GM08714 (cell line): ENCODE measurements at regions not wholly inside any gene's neighbourhood (a gene's known extent, or its start where the extent isn't known, plus 50 kb on each side); places are given as distances from the start of the nearest gene placed in this dataset.

Experiments used
- H3K4me3 ChIP-seq: fragments of 200-500 bp; sonication (Bioruptor generic); 2 replicates; pipeline ENCODE4 v1.5.1; 2014; ENCODE audit warnings: mild to moderate bottlenecking, low read length, inconsistent platforms
- ZNF274 ChIP-seq: IDR thresholded peaks from 2 replicates; pipeline ENCODE4 v1.6.1; 2012; ENCODE audit warnings: mild to moderate bottlenecking, low read depth, low read length

DNA sequence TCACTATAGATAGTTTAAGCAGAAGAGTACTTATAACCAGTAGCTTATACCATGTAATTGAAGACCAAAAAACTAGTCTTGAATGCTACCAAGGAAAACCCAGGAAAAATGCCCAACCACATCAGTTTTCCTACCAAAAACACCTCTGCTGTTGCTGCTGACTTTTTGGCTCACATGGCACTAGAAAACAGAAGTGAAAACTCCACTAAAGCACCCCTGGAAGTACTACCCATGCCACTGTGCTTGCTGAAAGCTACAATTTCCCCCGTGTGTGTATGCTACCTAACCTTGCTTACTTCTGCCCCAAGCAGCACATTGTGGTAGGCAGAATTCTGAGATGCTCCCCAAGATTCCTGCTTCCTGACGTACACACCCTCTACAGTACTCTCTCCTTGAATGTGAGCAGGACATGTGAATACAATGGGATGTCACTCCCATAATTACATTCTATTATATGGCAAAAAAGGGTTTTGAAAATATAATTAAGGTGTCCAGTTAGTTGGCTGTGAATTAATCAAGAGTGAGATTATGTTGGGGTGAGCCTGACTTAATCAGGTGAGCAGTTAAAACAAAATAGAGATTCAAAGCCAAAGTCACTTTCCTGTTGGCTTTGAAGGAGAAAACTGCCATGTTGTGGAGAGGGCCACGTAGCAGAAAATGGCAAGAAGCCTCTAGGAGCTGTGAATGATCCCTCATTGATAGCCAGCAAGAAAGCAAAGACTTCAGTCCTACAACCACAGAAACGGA lies 209.8 kb upstream of the MARCKS start:
- H3K4me3 ChIP-seq, result no peak overlapping the region
- TF ChIP-seq ZNF274, result no peak

DNA sequence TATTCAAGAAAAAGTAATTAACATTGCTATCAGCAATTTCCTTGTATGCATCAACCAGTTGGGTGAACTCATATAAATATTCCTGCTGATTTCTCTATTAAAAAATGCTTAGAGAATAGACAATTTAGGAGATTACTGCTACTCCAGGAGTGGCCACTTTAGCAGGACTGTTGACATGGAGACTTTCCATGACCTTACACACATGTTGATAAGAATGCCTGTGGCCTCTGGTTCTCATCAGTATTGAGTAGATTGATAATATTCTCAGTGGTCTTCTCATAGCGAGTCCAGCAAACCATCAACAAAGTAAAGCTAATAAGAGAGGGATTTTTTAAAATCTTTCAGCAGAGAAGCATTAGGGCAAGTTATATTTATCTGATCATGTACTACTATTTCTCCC lies 208.4 kb upstream of the MARCKS start:
- TF ChIP-seq ZNF274, result no peak
- no peak overlapping the region for H3K4me3 ChIP-seq

DNA sequence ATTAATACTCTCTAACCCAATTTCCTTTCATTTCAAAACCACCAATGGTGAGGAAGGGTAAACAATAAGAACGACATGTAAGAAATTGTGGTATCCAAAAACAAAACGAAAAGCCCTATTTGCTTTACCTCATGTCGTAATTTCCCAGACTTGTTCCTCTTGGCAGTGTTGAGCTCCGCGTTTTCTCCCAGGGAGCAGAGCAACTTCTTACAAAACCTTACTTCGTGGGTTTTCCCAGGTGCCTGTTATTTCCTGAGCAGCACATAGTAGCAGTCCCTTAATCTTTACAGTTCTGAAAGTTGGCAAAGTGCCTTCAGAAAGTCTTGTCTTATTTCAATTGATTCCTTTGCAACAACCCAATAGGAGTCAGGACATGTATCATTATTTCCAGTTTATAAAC lies 207.9 kb upstream of the MARCKS start:
- H3K4me3 ChIP-seq, result peak overlapping the region; percentile 34; the same call in 1 of the 2 replicates
- TF ChIP-seq ZNF274, result no peak

DNA sequence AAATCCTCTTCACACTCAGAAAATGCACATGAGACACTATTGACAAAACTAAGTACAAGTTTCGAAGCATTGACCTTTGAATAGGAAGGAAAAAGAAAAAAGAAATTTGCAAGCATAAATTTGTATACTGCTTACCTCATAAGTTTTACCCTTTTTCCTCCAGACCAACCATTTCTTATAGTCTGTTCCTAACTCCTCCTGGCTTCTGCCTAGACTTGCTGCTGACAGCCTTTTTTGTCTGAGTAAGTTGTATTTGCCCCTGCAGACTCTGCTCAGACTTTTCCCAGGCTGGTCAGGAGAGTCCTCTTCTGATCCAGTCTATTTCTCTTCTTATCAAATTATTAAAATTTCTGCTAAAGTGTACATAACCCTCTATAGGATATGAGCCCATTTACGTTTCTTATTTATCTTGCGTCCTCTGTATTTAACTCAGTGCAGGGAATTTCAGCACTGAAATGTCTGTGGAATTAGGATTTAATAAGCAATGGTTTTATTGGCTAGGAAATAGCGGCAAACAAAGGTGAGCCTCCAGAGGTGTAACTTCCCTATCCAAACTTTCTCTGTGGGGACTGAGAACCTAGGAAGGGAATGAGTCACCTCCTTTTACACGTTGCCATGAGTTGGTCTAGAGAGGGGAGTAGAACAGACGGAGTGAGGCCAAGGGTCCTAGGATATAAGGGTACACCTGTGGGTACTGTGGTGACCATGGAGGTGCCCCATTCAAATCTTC lies 207.1 kb upstream of the MARCKS start:
- no peak overlapping the region for H3K4me3 ChIP-seq
- no peak for TF ChIP-seq ZNF274

DNA sequence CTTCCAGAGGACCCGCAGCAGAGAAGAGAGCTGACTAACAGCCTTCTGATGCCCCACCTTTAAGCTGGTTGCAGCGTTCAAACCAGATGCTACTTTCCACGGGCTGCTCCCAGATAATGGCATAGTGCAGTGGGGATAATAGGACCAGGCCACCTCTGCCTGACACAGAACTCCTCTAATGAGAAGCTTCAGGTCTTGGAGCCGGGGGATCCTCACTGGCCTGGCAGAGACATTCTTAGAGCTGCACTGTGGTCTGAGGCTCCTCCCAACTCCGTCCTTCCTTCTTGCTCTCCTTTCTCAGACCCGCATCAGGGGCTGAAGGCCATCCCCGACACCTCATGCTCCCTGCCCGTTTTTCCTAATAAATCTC lies 206.6 kb upstream of the MARCKS start:
- H3K4me3 ChIP-seq, result no peak overlapping the region
- no peak for TF ChIP-seq ZNF274

DNA sequence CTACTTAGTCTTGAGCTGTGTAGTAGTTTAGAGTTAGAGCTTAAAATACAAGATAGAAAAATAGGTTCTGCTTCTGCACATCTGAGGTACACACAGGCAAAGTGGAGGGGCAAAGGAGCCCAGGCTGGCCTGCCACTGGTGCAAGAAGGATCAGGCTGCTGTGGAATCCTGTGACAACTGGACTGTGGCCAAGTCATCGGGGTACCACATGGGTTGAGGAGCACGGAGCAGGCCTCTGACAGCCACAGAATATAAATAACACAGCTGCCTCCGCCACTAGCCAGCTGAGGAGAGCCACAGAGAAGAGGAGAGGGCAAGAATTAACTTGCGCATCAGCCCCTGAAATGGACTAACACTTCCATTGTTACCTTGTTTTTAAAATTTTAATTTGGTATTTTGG lies 206.0 kb upstream of the MARCKS start:
- no peak overlapping the region for H3K4me3 ChIP-seq
- no peak for TF ChIP-seq ZNF274

DNA sequence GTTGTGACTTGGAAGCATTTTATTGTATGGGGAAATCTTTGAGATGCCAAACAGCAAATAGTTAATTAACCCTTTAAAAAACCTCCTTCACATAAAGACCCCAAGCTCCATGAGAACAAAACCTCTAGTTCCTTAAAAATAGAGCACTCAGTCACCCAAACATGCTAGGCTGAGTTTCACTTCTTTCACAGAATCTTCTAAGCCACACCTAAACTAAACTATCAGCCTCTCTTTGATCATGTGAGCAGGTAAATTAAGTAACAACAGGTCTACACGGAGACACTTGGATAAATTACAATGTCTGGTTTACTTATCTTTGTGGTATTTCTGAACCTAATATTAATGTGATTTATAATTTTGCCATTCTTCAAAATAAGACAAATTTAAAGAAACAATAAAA lies 205.2 kb upstream of the MARCKS start:
- TF ChIP-seq ZNF274, result no peak
- no peak overlapping the region for H3K4me3 ChIP-seq

DNA sequence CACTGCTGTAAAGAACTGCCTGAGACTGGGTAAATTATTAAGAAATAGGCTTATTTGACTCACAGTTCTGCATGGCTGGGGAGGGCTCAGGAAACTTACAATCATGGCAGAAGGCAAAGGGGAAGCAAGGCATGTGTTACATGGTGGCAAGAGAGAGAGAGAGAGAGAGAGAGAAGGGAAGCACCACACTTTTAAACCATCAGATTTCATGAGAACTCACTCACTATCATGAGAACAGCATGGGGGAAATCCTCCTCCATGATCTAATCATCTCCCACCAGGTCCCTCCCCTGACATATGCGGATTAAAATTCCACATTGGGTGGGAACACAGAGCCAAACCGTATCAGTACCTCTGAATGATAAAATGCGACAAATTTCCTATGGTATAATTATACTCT lies 203.9 kb upstream of the MARCKS start:
- no peak for TF ChIP-seq ZNF274

DNA sequence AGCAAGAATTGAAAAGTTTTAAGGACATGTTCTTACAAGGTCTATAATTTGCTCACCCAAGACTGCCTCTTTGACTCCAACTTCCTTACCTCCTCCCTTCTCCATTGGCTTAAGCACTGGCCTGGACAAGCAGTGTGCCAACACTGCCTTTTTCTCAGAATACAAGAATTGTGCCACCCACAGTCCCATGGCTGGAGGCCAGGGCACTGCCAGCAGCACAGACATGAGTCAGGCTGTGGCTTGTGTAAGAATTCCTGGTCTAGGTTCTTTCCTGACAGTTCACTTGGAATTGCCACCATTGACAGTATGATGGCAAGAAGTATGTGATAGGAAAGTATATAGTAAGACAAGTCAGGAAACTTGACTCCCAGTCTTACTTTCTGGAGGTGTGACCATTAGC lies 202.7 kb upstream of the MARCKS start:
- H3K4me3 ChIP-seq, result no peak overlapping the region
- no peak for TF ChIP-seq ZNF274

More for the DNA sequence above, 203.9 kb upstream of the MARCKS start:
- H3K4me3 ChIP-seq, result no peak overlapping the region

DNA sequence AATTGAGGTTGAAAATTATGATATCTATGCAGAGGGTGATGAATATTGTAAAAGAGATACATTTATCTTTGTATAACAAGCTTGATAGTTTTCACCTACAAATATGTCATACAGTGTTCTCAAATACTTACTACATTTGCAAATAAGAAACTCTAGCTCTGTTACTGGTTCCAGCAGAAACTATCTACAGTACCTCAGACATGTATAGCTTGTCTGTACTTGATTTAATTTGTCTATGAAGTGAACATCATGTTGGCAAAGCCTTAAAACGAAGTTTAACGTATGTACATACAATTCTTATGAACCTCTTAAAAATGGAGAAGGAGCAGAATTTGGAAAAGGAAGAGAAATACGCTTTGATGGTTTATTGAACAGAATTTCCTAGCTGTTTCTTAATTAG lies 201.4 kb upstream of the MARCKS start:
- no peak for TF ChIP-seq ZNF274

DNA sequence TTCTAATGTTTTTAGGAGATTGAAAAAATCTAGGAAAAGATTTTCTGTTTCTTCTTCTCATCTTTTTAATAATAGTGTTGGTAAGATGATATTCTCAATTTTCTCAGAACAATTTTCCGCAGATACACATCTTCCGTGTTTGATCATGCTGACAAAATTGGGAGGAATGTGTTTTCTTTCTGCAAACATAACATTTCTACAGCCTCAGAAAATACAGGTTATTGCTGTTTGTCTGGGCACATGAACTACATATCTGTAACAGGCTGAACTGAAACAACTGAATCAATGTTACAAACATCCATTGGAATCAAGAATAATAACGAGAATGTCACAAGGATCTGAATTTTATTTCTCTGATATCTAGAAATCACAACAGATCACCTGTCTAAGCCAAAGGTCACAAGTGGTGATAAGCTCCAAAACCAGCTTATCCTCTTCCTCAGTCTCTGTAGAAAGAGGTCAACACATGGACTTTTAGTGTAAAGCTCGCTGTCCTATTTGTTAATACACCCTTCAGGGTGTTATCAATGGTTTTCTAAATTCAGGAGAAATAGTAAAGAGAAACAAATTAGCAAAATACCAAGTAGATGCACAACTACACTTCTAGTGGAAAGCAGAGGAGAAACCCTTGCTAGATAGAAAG lies 197.3 kb upstream of the MARCKS start:
- no peak overlapping the region for H3K4me3 ChIP-seq
- no peak for TF ChIP-seq ZNF274

More for the DNA sequence above, 201.4 kb upstream of the MARCKS start:
- no peak overlapping the region for H3K4me3 ChIP-seq

DNA sequence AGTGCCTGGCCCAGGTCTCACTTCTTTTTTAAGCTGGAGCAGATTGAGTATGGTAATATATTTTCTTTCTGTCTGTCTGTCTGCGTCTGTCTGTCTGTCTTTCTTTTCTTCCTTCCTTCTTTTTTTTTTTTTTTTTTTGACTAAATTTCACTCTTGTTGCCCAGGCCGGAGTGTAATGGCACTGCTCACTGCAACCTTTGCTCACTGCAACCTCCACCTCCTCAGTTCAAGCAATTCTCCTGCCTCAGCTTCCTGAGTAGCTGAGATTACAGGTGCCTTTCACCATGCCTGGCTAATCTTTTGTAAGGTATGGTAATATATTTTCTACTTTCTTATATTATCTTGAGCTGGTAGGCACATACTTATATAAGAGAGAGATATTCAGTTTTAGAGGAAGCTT lies 196.3 kb upstream of the MARCKS start:
- no peak for TF ChIP-seq ZNF274
- no peak overlapping the region for H3K4me3 ChIP-seq

DNA sequence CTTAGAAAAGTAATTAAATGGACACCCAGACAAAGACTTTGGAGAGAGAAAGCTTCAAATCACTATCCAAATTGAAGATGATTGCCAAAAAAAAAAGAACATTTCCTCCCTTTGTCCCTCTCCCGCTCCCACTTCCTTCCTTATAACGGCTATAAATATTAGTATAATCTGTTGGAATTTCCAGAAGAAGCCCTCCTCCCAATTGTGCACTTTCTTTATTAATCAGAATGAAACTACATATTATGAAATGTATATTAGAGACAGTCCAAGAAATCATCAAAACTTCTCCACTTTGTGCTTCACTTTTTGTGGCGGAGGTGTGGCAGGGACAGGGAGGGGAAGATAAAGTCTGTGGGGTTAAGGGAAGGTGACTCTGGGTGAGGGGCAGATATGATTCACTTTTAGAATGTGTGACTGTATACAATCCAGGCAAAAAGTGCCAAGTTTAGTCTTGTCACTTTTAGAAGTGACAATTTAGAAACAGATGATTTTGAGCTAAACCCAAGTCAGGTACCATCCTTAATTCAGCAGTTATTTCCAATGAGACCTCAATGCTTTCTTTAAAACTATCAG lies 195.0 kb upstream of the MARCKS start:
- no peak for TF ChIP-seq ZNF274
- H3K4me3 ChIP-seq, result no peak overlapping the region

DNA sequence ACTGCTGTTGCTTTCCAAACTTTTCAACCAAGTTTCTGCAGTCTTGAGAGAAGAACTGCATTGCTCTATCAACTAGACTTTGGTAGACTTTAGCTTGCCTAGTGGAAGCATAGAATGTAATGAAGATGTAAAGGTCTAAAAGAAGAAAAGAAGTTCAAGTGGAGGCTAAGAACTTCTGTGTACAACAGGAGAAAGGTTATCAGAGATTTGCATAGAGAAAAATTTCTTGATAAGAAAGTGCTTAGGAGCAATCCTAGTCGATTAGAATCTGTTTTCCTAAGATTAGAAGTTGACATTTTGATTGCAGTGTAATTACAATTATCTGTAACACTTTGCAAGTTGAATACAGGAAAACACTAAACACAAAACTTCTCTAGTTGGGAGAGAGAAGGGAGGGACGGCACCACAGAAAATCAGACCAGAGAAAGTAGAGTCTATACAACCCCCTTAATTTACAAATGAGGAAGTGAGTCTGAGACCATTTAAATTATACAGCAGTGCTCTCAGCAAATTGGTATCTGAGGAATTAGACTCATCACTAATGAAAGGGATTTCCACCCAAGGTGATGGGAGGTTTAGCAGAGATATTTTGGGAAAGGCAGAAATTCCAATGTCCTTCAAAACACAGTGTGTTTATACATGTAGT lies 194.3 kb upstream of the MARCKS start:
- no peak for TF ChIP-seq ZNF274
- no peak overlapping the region for H3K4me3 ChIP-seq
